Stimulated activated CD8-positive, alpha-beta memory T cell treated with anti-CD3 and anti-CD28 coated beads, Interleukin-15, amount 100 ng/mL, for 1 hour (primary cell): ENCODE measurements at regions not wholly inside any gene's neighbourhood (a gene's known extent, or its start where the extent isn't known, plus 50 kb on each side); places are given as distances from the start of the nearest gene placed in this dataset.
"Not testable (repeated sequence)": the region's sequence is repeated elsewhere in the genome, so short reads cannot be mapped to it uniquely, and the experiment has no call there.

Experiments used
- DNase-seq: peaks from one replicate; pipeline ENCODE4 v3.0.0-alpha.2; 2020; ENCODE audit warnings: low read depth

GRCh38 chr3:20245781-20246180, 59.8 kb upstream of the SGO1 start:
- DNase-seq, result no peak

GRCh38 chr3:20240154-20240883, 54.3 kb upstream of the SGO1 start:
- no peak for DNase-seq

- not testable (repeated sequence) for DNase-seq
Measured at GRCh38 chr3:20238199-20238598, 52.2 kb upstream of the SGO1 start.

GRCh38 chr3:20236603-20237002, 50.6 kb upstream of the SGO1 start:
- no peak for DNase-seq
